H9 (cell line): ENCODE measurements at regions not wholly inside any gene's neighbourhood (a gene's known extent, or its start where the extent isn't known, plus 50 kb on each side); places are given as distances from the start of the nearest gene placed in this dataset.

Source experiments
- DNase-seq: peaks from one replicate; pipeline ENCODE4 v3.0.0-alpha.2; 2017
- H2AFZ ChIP-seq: one replicate; pipeline ENCODE4 v1.6.1; 2013; ENCODE audit warnings: mild to moderate bottlenecking, low read length, control low read depth, moderate library complexity
- H2AK5ac ChIP-seq: 2 replicates; pipeline ENCODE4 v1.6.1; 2013; ENCODE audit warnings: low read length, control low read depth, mixed read lengths; ENCODE audit not compliant: insufficient read length
- H2BK120ac ChIP-seq: one replicate; pipeline ENCODE4 v1.6.1; 2013; ENCODE audit warnings: low read depth, mild to moderate bottlenecking, low read length, control low read depth, inconsistent platforms; ENCODE audit not compliant: poor library complexity, severe bottlenecking
- H2BK12ac ChIP-seq: 2 replicates; pipeline ENCODE4 v1.6.1; 2013; ENCODE audit warnings: low read length, control low read depth, mixed read lengths, low read depth; ENCODE audit not compliant: insufficient read length
- H2BK15ac ChIP-seq: 2 replicates; pipeline ENCODE4 v1.6.1; 2013; ENCODE audit warnings: low read depth, low read length, control low read depth
- H2BK20ac ChIP-seq: one replicate; pipeline ENCODE4 v1.6.1; 2013; ENCODE audit warnings: low read depth, mild to moderate bottlenecking, low read length, control low read depth, inconsistent platforms; ENCODE audit not compliant: poor library complexity, severe bottlenecking
- H2BK5ac ChIP-seq: 2 replicates; pipeline ENCODE4 v1.6.1; 2013; ENCODE audit warnings: low read length, control low read depth, mixed read lengths; ENCODE audit not compliant: insufficient read length
- H3K14ac ChIP-seq: 2 replicates; pipeline ENCODE4 v1.6.1; 2013; ENCODE audit warnings: low read length, control low read depth; ENCODE audit not compliant: insufficient read depth
- H3K18ac ChIP-seq: 2 replicates; pipeline ENCODE4 v1.6.1; 2013; ENCODE audit warnings: low read depth, mild to moderate bottlenecking, mixed read lengths, low read length, control low read depth; ENCODE audit not compliant: insufficient read length
- H3K23ac ChIP-seq: 2 replicates; pipeline ENCODE4 v1.6.1; 2013; ENCODE audit warnings: low read length, control low read depth, mixed read lengths, low read depth; ENCODE audit not compliant: insufficient read length
- H3K23me2 ChIP-seq: 2 replicates; pipeline ENCODE4 v1.6.1; 2013; ENCODE audit warnings: low read depth, mild to moderate bottlenecking, mixed read lengths, low read length, control low read depth; ENCODE audit not compliant: insufficient read length, poor library complexity, severe bottlenecking
- H3K27ac ChIP-seq: 2 replicates; pipeline ENCODE4 v1.5.1; 2013; ENCODE audit warnings: low read length, control low read depth, mixed read lengths, low read depth; ENCODE audit not compliant: insufficient read length
- H3K27me3 ChIP-seq: 2 replicates; pipeline ENCODE4 v1.6.1; 2013; ENCODE audit warnings: low read length, control low read depth, inconsistent platforms; ENCODE audit not compliant: insufficient read depth
- H3K4ac ChIP-seq: 2 replicates; pipeline ENCODE4 v1.6.1; 2013; ENCODE audit warnings: low read depth, mild to moderate bottlenecking, control low read depth, inconsistent platforms, low read length, moderate library complexity
- H3K4me1 ChIP-seq: 2 replicates; pipeline ENCODE4 v1.6.1; 2013; ENCODE audit warnings: low read length, control low read depth, inconsistent platforms; ENCODE audit not compliant: insufficient read depth
- H3K4me2 ChIP-seq: 2 replicates; pipeline ENCODE4 v1.6.1; 2013; ENCODE audit warnings: low read length, control low read depth, mixed read lengths; ENCODE audit not compliant: insufficient read length, insufficient read depth
- H3K56ac ChIP-seq: 2 replicates; pipeline ENCODE4 v1.6.1; 2013; ENCODE audit warnings: low read depth, mild to moderate bottlenecking, mixed read lengths, low read length, control low read depth; ENCODE audit not compliant: insufficient read length
- H3K79me1 ChIP-seq: 2 replicates; pipeline ENCODE4 v1.6.1; 2013; ENCODE audit warnings: low read depth, mild to moderate bottlenecking, moderate library complexity, low read length, control low read depth, inconsistent platforms; ENCODE audit not compliant: insufficient read depth, poor library complexity, severe bottlenecking
- H3K79me2 ChIP-seq: 2 replicates; pipeline ENCODE4 v1.6.1; 2013; ENCODE audit warnings: low read length, control low read depth, inconsistent platforms; ENCODE audit not compliant: insufficient read depth
- H3K9ac ChIP-seq: 2 replicates; pipeline ENCODE4 v1.6.1; 2013; ENCODE audit warnings: low read length, control low read depth, mixed read lengths; ENCODE audit not compliant: insufficient read length; ENCODE audit errors: extremely low read depth
- H3K9me3 ChIP-seq: one replicate; pipeline ENCODE4 v1.6.1; 2013; ENCODE audit warnings: low read depth, low read length, inconsistent platforms; ENCODE audit not compliant: control insufficient read depth
- H3T11ph ChIP-seq: one replicate; pipeline ENCODE4 v1.6.1; 2013; ENCODE audit warnings: mild to moderate bottlenecking, low read length, control low read depth, inconsistent platforms
- H4K20me1 ChIP-seq: one replicate; pipeline ENCODE4 v1.6.1; 2013; ENCODE audit not compliant: control insufficient read depth, insufficient read length, insufficient read depth
- H4K5ac ChIP-seq: 2 replicates; pipeline ENCODE4 v1.6.1; 2013; ENCODE audit warnings: low read depth, mild to moderate bottlenecking, mixed read lengths, low read length, control low read depth; ENCODE audit not compliant: insufficient read length
- H4K8ac ChIP-seq: replicated peaks from 2 replicates; pipeline ENCODE4 v1.6.1; 2013; ENCODE audit warnings: low read length, control low read depth, mixed read lengths, low read depth; ENCODE audit not compliant: insufficient read length
- H4K91ac ChIP-seq: 2 replicates; pipeline ENCODE4 v1.6.1; 2013; ENCODE audit warnings: low read depth, mild to moderate bottlenecking, moderate library complexity, mixed read lengths, low read length, control low read depth; ENCODE audit not compliant: insufficient read length
- H3K27ac Mint-ChIP-seq, 3 experiments: 2 replicates in 2 of 3; 3 replicates in 1 of 3; pipeline ENCODE4 v1.8.0; 2020 to 2021; ENCODE audit warnings: mixed read lengths in 3 of 3, mild to moderate bottlenecking in 1 of 3, moderate library complexity in 1 of 3
- H3K27me3 Mint-ChIP-seq: 2 replicates; pipeline ENCODE4 v1.8.0; 2021; ENCODE audit warnings: low read depth, mild to moderate bottlenecking, moderate library complexity, mixed read lengths
- H3K36me3 Mint-ChIP-seq, 3 experiments: 2 replicates in 2 of 3; 3 replicates in 1 of 3; pipeline ENCODE4 v1.8.0; 2020 to 2021; ENCODE audit warnings: low read depth in 3 of 3, mixed read lengths in 3 of 3; ENCODE audit not compliant: insufficient read depth in 1 of 3
- H3K4me1 Mint-ChIP-seq, 2 experiments: 2 replicates each; pipeline ENCODE4 v1.8.0; 2020; ENCODE audit warnings: mixed read lengths in 2 of 2
- H3K4me3 Mint-ChIP-seq, 2 experiments: 2 replicates in 1 of 2; 3 replicates in 1 of 2; pipeline ENCODE4 v1.8.0; 2020 to 2021; ENCODE audit warnings: mild to moderate bottlenecking in 2 of 2, mixed read lengths in 2 of 2, moderate library complexity in 1 of 2
- H3K9me3 Mint-ChIP-seq, 2 experiments: 2 replicates in 1 of 2; 3 replicates in 1 of 2; pipeline ENCODE4 v1.8.0; 2020; ENCODE audit warnings: mild to moderate bottlenecking in 2 of 2, mixed read lengths in 2 of 2, moderate library complexity in 1 of 2
- CTCF ChIP-seq: fragments of 200-600 bp; sonication (generic); conservative IDR thresholded peaks from 3 replicates; pipeline ENCODE4 v1.8.0; 2021; ENCODE audit warnings: antibody characterized with exemption, mild to moderate bottlenecking
- WGBS: extraction: QIAGEN DNeasy Blood & Tissue Kit; methylation state at CpG from one replicate; pipeline ENCODE4 v1.1.7; 2013; ENCODE audit warnings: missing lambda C conversion rate, low lambda C conversion rate, mixed read lengths; ENCODE audit not compliant: insufficient read length; ENCODE audit errors: extremely low coverage; 5-methylcytosine and 5-hydroxymethylcytosine counted together

GRCh38 chr2:154557906-154558305 lies 140.6 kb upstream of the KCNJ3 start:
- H3K4me3 Mint-ChIP-seq = no peak overlapping the region
- no peak overlapping the region for H3K27ac ChIP-seq
- no peaks in the 10 kb centered on the region for H3K4me1 ChIP-seq
- no peaks in the 10 kb centered on the region for H3K27me3 Mint-ChIP-seq
- H3K56ac ChIP-seq = no peak overlapping the region
- no peaks in the 10 kb centered on the region for H3K27me3 ChIP-seq
- H2AK5ac ChIP-seq = no peak overlapping the region
- H2AFZ ChIP-seq = no peak overlapping the region
- no peak overlapping the region for H4K8ac ChIP-seq
- H3K23me2 ChIP-seq = no peaks in the 10 kb centered on the region
- H3K36me3 Mint-ChIP-seq = no peaks in the 10 kb centered on the region; a peak in 2 of 7 replicates
- H2BK12ac ChIP-seq = no peak overlapping the region
- H3K23ac ChIP-seq = no peak overlapping the region
- peaks cover 0 to 2% of the 10 kb centered on the region in 2 experiments; a peak in 2 of 5 replicates for H3K9me3 Mint-ChIP-seq
- no peaks in the 10 kb centered on the region for H3K79me1 ChIP-seq
- no CpG with 5 or more reads among the region's 2 CpGs for WGBS
- DNase-seq = no peak
- no peak overlapping the region for H2BK120ac ChIP-seq
- H3K9me3 ChIP-seq = no peaks in the 10 kb centered on the region
- no peak for TF ChIP-seq CTCF
- H2BK5ac ChIP-seq = no peak overlapping the region
- no peaks in the 10 kb centered on the region for H3K79me2 ChIP-seq
- no peak overlapping the region for H4K91ac ChIP-seq
- no peak overlapping the region for H3K18ac ChIP-seq
- H4K20me1 ChIP-seq = no peaks in the 10 kb centered on the region
- no peak overlapping the region for H3K9ac ChIP-seq
- no peak overlapping the region for H2BK15ac ChIP-seq
- no peak overlapping the region for H3K14ac ChIP-seq
- no peaks in the 10 kb centered on the region for H3K4me1 Mint-ChIP-seq
- H2BK20ac ChIP-seq = no peak overlapping the region
- H3K4ac ChIP-seq = no peak overlapping the region
- H3T11ph ChIP-seq = no peak overlapping the region
- H3K4me2 ChIP-seq = no peak overlapping the region
- H4K5ac ChIP-seq = no peak overlapping the region
- no peak overlapping the region for H3K27ac Mint-ChIP-seq
